ENCODE measurements at regions not wholly inside any gene's neighbourhood (a gene's known extent, or its start where the extent isn't known, plus 50 kb on each side); places are given as distances from the start of the nearest gene placed in this dataset.

DNA sequence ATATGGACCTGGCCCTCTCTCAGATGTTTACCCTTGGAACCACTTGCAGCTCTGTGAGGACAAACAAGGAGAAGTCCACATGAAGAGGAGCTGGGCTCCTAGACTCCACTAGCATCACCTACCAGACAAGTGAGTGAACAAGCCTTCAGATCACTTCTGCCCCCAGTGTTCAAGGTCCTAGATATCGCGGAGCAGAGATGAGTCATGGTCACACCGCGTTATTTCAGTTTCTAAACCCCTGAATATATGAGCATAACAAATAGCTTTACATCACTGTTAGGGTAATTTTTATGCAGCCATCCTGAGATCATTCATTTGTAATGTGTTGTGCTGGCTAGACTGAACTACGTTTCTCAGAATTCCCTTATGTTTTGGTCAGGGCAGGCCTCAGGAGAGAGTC, 77.0 kb upstream of the DAP start:
- Mint-ChIP-seq H3K27ac (no peak overlapping the region), H3K4me3 (no peak overlapping the region)

DNA sequence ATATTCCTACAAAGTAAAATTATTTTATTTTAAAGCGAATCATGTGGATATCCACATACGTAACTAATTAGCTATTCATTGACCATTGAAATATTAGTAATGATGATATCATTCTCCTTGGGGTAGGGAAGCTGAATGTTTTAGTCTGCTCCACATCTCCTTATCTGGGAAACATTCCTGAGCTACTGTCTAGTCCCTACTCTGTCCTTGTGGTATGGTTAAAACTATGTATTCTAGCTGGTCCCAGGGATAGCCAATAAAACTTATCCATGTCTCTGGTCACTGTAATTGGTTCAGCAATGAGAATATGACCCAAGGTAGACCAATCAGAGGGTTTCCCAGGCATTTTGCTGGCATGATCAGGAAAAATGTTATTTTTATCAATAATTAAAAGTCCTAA, 76.0 kb upstream of the DAP start:
- Mint-ChIP-seq H3K4me1 (peaks cover 5% of the 10 kb centered on the region), H3K27me3 (ENCODE audit: low read depth) (no peaks in the 10 kb centered on the region), H3K9me3 (no peaks in the 10 kb centered on the region), H3K27ac (no peak overlapping the region), H3K4me3 (no peak overlapping the region), H3K36me3 (ENCODE audit: low read depth) (no peaks in the 10 kb centered on the region)
- TF ChIP-seq, protein P1, sequence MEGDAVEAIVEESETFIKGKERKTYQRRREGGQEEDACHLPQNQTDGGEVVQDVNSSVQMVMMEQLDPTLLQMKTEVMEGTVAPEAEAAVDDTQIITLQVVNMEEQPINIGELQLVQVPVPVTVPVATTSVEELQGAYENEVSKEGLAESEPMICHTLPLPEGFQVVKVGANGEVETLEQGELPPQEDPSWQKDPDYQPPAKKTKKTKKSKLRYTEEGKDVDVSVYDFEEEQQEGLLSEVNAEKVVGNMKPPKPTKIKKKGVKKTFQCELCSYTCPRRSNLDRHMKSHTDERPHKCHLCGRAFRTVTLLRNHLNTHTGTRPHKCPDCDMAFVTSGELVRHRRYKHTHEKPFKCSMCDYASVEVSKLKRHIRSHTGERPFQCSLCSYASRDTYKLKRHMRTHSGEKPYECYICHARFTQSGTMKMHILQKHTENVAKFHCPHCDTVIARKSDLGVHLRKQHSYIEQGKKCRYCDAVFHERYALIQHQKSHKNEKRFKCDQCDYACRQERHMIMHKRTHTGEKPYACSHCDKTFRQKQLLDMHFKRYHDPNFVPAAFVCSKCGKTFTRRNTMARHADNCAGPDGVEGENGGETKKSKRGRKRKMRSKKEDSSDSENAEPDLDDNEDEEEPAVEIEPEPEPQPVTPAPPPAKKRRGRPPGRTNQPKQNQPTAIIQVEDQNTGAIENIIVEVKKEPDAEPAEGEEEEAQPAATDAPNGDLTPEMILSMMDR (IDR thresholded peaks at IDR 0.05; ENCODE audit: unreplicated experiment in 3 of 3), result no peak

More for the DNA sequence above, 77.0 kb upstream of the DAP start:
- TF ChIP-seq, protein P1 (IDR thresholded peaks at IDR 0.05; ENCODE audit: unreplicated experiment in 3 of 3), result no peak
- Mint-ChIP-seq H3K36me3 (ENCODE audit: low read depth) (no peaks in the 10 kb centered on the region), H3K9me3 (no peaks in the 10 kb centered on the region), H3K27me3 (ENCODE audit: low read depth) (no peaks in the 10 kb centered on the region), H3K4me1 (peaks cover 2% of the 10 kb centered on the region)

DNA sequence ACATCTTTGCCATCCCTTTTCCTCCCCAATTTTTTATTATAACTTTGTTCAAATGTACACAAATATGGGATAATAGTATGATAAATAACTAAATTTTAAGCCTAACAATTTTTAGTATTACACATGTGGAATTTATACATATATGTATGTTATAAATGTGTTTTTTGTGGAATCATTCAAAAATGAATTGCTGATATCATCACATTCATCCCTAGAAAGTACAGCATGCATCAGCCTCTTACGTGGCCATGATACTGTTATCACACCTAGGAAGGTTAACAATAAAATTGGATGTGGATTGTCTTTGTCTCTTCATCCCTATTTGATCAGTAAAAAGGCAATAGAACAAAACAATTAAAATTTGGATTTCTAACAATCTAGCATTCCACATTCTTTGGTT, 73.7 kb upstream of the DAP start:
- Mint-ChIP-seq H3K27me3 (ENCODE audit: low read depth) (no peaks in the 10 kb centered on the region), H3K27ac (no peak overlapping the region), H3K4me3 (no peak overlapping the region), H3K9me3 (no peaks in the 10 kb centered on the region), H3K4me1 (peaks cover 11% of the 10 kb centered on the region), H3K36me3 (ENCODE audit: low read depth) (no peaks in the 10 kb centered on the region)
- TF ChIP-seq, protein P1 (IDR thresholded peaks at IDR 0.05; ENCODE audit: unreplicated experiment in 3 of 3), result no peak

DNA sequence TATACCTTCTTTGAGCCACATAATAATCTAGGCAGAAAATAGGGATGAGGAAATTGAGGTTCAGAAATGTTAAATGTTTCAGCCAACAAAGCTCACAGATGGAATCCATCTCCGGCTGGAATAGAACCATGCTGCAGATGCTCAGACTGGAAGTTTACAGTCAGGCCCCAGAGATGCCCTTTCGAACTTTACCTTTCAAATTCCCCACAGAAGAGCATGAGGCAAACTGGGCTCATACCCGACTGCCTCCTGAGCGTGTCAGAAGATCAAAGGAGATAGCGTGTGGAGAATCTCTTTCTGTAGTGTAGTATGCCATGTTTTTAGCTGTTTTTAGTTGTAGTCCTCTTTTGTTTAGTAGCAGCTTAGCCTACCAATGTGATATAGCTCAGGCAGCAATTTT, 72.0 kb upstream of the DAP start:
- Mint-ChIP-seq H3K4me3 (no peak overlapping the region), H3K27ac (peak overlapping the region in 2 of 3 experiments; percentile 14 to 43), H3K9me3 (no peaks in the 10 kb centered on the region), H3K36me3 (ENCODE audit: low read depth) (no peaks in the 10 kb centered on the region), H3K4me1 (peaks cover 11% of the 10 kb centered on the region), H3K27me3 (ENCODE audit: low read depth) (no peaks in the 10 kb centered on the region)
- TF ChIP-seq, protein P1 (IDR thresholded peaks at IDR 0.05; ENCODE audit: unreplicated experiment in 3 of 3), result no peak

DNA sequence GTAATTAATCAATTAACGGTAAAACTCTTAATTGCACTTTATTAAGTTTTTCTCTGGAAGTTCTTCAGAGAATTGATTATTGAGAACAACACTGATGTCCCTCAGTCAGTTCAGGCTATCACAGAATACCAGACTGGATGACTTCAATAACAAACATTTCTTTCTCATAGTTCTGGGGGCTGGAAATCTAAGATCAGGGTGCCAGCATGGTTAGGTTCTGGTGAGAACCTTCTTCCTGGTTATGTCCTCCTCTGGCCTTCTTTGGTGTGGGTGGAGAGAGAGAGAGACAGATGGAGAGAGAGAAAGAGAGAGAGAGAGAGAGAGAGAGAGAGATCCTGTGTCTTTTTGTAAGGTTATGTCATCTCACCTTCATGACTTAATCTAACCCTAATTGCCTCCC, 71.4 kb upstream of the DAP start:
- H3K9me3 Mint-ChIP-seq, result no peaks in the 10 kb centered on the region
- H3K27ac Mint-ChIP-seq, result no peak overlapping the region
- no peaks in the 10 kb centered on the region for H3K36me3 Mint-ChIP-seq (ENCODE audit: low read depth)
- H3K4me3 Mint-ChIP-seq, result no peak overlapping the region
- no peaks in the 10 kb centered on the region for H3K27me3 Mint-ChIP-seq (ENCODE audit: low read depth)
- peaks cover 11% of the 10 kb centered on the region for H3K4me1 Mint-ChIP-seq
- TF ChIP-seq, protein P1 (IDR thresholded peaks at IDR 0.05; ENCODE audit: unreplicated experiment in 3 of 3), result no peak

DNA sequence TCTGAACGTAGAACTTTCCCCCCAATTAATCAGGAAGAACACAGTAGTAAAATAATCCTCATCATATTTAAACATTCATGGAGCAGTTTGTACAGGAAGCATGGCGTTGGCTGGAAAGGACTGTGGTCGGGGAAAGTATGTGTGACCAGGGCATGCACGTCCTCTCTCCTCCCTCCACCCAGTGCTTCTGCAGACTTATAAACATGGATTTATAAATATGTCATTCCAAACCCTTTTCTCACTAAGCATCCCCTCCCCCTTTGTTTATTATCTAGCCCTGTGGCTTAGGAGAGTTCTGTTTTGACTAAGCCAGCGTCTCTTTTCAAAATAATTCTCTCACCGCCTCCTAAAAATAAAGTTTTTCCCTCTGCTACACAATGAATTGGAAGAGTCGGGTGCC, 70.4 kb upstream of the DAP start:
- no peaks in the 10 kb centered on the region for H3K27me3 Mint-ChIP-seq (ENCODE audit: low read depth)
- H3K36me3 Mint-ChIP-seq (ENCODE audit: low read depth), result no peaks in the 10 kb centered on the region
- H3K4me1 Mint-ChIP-seq, result peaks cover 11% of the 10 kb centered on the region
- H3K9me3 Mint-ChIP-seq, result no peaks in the 10 kb centered on the region
- no peak overlapping the region for H3K27ac Mint-ChIP-seq
- no peak overlapping the region for H3K4me3 Mint-ChIP-seq
- TF ChIP-seq, protein P1 (IDR thresholded peaks at IDR 0.05; ENCODE audit: unreplicated experiment in 3 of 3), result no peak
